ENCODE measurements at regions not wholly inside any gene's neighbourhood (a gene's known extent, or its start where the extent isn't known, plus 50 kb on each side); places are given as distances from the start of the nearest gene placed in this dataset.
A peak's percentile ranks its signal among the peaks of the same experiment; 100 is the strongest.

DNA sequence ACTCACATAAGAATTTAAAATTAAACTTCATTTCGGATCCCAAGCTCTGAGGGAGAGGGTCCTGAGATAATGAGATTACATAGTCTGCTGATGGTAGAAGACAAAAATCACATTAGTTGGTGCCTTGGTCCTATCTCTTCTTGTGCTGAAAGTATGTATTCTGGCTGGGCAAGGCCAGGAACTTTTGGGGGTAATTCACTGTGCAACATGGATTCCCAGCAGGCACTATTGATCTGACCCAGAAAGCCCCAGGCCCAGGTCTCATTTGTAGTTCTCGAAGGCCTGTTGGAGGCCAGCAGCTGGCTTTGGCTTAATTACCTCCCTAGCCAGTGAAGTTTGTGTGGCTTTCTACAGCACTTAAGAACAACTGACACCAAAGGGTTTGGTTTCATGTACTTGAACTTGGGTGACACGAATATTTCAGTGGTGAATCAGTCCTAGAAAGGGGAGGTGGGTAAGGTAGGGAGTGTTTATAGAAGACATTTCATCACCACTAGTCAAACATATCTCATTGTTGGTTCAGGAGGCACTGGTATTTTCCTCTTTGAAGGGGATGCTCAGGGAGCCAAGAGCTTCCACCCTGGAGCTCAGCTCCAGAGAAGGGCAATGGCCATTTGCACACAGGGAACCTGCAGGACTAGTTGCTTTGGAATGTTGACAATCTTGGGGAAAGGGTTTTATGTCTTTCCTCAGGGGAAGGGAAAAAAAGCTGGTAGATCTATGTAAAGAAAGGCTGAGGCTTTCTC is 217.8 kb downstream of the OSR1 start (continued):
- TF ChIP-seq SNRNP70 (IDR thresholded peaks at IDR 0.05; ENCODE audit: low read depth, low read length) (no peak), CENPX (CRISPR knock-in tag; IDR thresholded peaks at IDR 0.05) (no peak), ZNF746 (CRISPR knock-in tag; IDR thresholded peaks at IDR 0.05) (0 out of 2 replicates have a peak, but pooled peaks have one; percentile 43), ZFX (CRISPR knock-in tag; IDR thresholded peaks at IDR 0.05; ENCODE audit: low read depth) (no peak), GATA4 (IDR thresholded peaks at IDR 0.05; ENCODE audit: borderline replicate concordance, low read depth) (peak; percentile 35; the same call in 1 of the 2 replicates), TEAD3 (CRISPR knock-in tag; optimal IDR thresholded peaks at IDR 0.05; ENCODE audit: borderline replicate concordance) (peak; percentile 99), XRCC5 (optimal IDR thresholded peaks at IDR 0.05; ENCODE audit: low read length) (peak; percentile 38), ZNF501 (CRISPR knock-in tag; IDR thresholded peaks at IDR 0.05) (peak; percentile 44; the same call in 1 of the 2 replicates), HNRNPLL (IDR thresholded peaks at IDR 0.05; ENCODE audit: low read depth, low read length, poor library complexity, severe bottlenecking) (no peak), U2AF2 (IDR thresholded peaks at IDR 0.05; ENCODE audit: low read depth, low read length) (no peak), ZNF781 (CRISPR knock-in tag; IDR thresholded peaks at IDR 0.05; ENCODE audit: borderline replicate concordance, not compliant biosample characterization) (no peak), AGO2 (optimal IDR thresholded peaks at IDR 0.05; ENCODE audit: low read depth, low read length) (no peak), PAX8 (CRISPR knock-in tag; IDR thresholded peaks at IDR 0.05; ENCODE audit: borderline replicate concordance) (no peak), SIN3A (IDR thresholded peaks at IDR 0.05; ENCODE audit: borderline replicate concordance, low read depth, low read length) (no peak)
- TF ChIP-seq, protein P1, sequence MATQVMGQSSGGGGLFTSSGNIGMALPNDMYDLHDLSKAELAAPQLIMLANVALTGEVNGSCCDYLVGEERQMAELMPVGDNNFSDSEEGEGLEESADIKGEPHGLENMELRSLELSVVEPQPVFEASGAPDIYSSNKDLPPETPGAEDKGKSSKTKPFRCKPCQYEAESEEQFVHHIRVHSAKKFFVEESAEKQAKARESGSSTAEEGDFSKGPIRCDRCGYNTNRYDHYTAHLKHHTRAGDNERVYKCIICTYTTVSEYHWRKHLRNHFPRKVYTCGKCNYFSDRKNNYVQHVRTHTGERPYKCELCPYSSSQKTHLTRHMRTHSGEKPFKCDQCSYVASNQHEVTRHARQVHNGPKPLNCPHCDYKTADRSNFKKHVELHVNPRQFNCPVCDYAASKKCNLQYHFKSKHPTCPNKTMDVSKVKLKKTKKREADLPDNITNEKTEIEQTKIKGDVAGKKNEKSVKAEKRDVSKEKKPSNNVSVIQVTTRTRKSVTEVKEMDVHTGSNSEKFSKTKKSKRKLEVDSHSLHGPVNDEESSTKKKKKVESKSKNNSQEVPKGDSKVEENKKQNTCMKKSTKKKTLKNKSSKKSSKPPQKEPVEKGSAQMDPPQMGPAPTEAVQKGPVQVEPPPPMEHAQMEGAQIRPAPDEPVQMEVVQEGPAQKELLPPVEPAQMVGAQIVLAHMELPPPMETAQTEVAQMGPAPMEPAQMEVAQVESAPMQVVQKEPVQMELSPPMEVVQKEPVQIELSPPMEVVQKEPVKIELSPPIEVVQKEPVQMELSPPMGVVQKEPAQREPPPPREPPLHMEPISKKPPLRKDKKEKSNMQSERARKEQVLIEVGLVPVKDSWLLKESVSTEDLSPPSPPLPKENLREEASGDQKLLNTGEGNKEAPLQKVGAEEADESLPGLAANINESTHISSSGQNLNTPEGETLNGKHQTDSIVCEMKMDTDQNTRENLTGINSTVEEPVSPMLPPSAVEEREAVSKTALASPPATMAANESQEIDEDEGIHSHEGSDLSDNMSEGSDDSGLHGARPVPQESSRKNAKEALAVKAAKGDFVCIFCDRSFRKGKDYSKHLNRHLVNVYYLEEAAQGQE (IDR thresholded peaks at IDR 0.05; ENCODE audit: borderline replicate concordance in 1 of 2, low read depth in 1 of 2, low read length in 2 of 2) = peak in 1 of 2 experiments; percentile 67; a peak in 2 of 4 replicates
- TF ChIP-seq, protein P2, sequence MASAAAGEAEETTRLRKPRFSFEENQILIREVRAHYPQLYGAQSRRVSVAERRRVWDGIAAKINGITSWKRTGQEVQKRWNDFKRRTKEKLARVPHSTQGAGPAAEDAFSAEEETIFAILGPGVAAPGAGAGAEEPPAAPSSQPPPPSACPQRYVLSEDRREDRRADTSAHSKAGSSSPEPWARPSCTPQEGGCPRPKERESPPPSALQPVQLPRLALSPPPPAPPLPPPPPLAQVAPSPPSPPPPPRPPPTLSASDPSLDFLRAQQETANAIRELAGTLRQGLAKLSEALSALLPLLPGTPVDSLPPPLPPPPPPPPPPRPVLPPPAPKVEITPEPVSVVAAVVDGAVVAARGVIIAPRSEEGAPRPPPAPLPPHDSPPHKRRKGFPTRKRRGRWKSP (CRISPR knock-in tag; IDR thresholded peaks at IDR 0.05) = no peak
- TF ChIP-seq, protein P3, sequence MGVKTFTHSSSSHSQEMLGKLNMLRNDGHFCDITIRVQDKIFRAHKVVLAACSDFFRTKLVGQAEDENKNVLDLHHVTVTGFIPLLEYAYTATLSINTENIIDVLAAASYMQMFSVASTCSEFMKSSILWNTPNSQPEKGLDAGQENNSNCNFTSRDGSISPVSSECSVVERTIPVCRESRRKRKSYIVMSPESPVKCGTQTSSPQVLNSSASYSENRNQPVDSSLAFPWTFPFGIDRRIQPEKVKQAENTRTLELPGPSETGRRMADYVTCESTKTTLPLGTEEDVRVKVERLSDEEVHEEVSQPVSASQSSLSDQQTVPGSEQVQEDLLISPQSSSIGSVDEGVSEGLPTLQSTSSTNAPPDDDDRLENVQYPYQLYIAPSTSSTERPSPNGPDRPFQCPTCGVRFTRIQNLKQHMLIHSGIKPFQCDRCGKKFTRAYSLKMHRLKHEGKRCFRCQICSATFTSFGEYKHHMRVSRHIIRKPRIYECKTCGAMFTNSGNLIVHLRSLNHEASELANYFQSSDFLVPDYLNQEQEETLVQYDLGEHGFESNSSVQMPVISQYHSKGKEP (CRISPR knock-in tag; IDR thresholded peaks at IDR 0.05) = no peak
